ENCODE measurements at regions not wholly inside any gene's neighbourhood (a gene's known extent, or its start where the extent isn't known, plus 50 kb on each side); places are given as distances from the start of the nearest gene placed in this dataset.

DNA sequence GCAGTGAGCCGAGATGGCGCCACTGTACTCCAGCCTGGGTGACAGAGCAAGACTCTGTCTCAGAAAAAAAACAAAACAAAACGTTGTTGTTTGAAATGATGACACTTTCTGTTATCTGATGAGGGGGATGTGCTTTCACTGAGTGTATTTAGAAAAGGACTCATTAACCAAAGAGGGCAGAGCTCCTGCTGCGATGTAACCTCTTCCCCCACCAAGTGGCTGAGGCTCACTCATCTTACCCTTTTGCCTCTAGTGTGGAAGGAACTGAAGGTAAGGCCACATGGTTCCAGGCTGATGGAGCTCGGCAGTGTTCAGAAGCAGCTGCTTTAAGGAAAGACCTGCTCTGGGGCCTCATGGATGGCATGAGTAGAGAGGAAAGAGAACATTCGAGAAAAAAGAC, 105.7 kb upstream of the RUNX1 start:
- TF ChIP-seq, protein P1, sequence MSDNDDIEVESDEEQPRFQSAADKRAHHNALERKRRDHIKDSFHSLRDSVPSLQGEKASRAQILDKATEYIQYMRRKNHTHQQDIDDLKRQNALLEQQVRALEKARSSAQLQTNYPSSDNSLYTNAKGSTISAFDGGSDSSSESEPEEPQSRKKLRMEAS (IDR thresholded peaks at IDR 0.05; ENCODE audit: low read depth): no peak
- TF ChIP-seq, protein P2, sequence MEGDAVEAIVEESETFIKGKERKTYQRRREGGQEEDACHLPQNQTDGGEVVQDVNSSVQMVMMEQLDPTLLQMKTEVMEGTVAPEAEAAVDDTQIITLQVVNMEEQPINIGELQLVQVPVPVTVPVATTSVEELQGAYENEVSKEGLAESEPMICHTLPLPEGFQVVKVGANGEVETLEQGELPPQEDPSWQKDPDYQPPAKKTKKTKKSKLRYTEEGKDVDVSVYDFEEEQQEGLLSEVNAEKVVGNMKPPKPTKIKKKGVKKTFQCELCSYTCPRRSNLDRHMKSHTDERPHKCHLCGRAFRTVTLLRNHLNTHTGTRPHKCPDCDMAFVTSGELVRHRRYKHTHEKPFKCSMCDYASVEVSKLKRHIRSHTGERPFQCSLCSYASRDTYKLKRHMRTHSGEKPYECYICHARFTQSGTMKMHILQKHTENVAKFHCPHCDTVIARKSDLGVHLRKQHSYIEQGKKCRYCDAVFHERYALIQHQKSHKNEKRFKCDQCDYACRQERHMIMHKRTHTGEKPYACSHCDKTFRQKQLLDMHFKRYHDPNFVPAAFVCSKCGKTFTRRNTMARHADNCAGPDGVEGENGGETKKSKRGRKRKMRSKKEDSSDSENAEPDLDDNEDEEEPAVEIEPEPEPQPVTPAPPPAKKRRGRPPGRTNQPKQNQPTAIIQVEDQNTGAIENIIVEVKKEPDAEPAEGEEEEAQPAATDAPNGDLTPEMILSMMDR (IDR thresholded peaks at IDR 0.05): no peak

Data from SK-N-SH (cell line).